Hepatocyte (in vitro differentiated cells): ENCODE measurements at regions not wholly inside any gene's neighbourhood (a gene's known extent, or its start where the extent isn't known, plus 50 kb on each side); places are given as distances from the start of the nearest gene placed in this dataset.
A peak's percentile ranks its signal among the peaks of the same experiment; 100 is the strongest.

Experiments
- DNase-seq: peaks from one replicate; pipeline ENCODE4 v3.0.0-alpha.2; 2016; ENCODE audit warnings: low spot score
- H2AFZ ChIP-seq: fragments of 200-600 bp; sonication (generic); 2 replicates; pipeline ENCODE4 v1.6.0; 2016; ENCODE audit warnings: antibody characterized with exemption, mild to moderate bottlenecking
- H3K27ac ChIP-seq: fragments of 200-600 bp; sonication (generic); 2 replicates; pipeline ENCODE4 v1.5.1; 2016; ENCODE audit warnings: mild to moderate bottlenecking
- H3K27me3 ChIP-seq: fragments of 200-600 bp; sonication (generic); 2 replicates; pipeline ENCODE4 v1.6.1; 2016
- H3K36me3 ChIP-seq: fragments of 200-600 bp; sonication (generic); replicated peaks from 2 replicates; pipeline ENCODE4 v1.5.1; 2016; ENCODE audit warnings: low read depth; ENCODE audit not compliant: insufficient read depth
- H3K4me1 ChIP-seq: fragments of 200-600 bp; sonication (generic); 2 replicates; pipeline ENCODE4 v1.5.1; 2016; ENCODE audit warnings: mild to moderate bottlenecking, moderate library complexity; ENCODE audit not compliant: insufficient read depth
- H3K4me2 ChIP-seq: fragments of 200-600 bp; sonication (generic); 2 replicates; pipeline ENCODE4 v1.6.0; 2016
- H3K4me3 ChIP-seq: fragments of 200-600 bp; sonication (generic); 2 replicates; pipeline ENCODE4 v1.5.1; 2016; ENCODE audit warnings: mild to moderate bottlenecking
- H3K79me2 ChIP-seq: fragments of 200-600 bp; sonication (generic); 2 replicates; pipeline ENCODE4 v1.6.0; 2017; ENCODE audit warnings: mild to moderate bottlenecking
- H3K9me2 ChIP-seq: fragments of 200-600 bp; sonication (generic); replicated peaks from 2 replicates; pipeline ENCODE4 v1.6.0; 2017; ENCODE audit warnings: mild to moderate bottlenecking; ENCODE audit not compliant: insufficient read depth
- H3K9me3 ChIP-seq: fragments of 200-600 bp; sonication (generic); 2 replicates; pipeline ENCODE4 v1.5.1; 2016; ENCODE audit warnings: low read depth, mild to moderate bottlenecking
- H4K20me1 ChIP-seq: fragments of 200-600 bp; sonication (generic); 2 replicates; pipeline ENCODE4 v1.6.0; 2016; ENCODE audit warnings: mild to moderate bottlenecking; ENCODE audit not compliant: insufficient read depth, poor library complexity, severe bottlenecking
- EZH2 ChIP-seq: fragments of 200-600 bp; sonication (generic); IDR thresholded peaks from 2 replicates; pipeline ENCODE4 v1.6.1; 2016; ENCODE audit warnings: antibody characterized with exemption, mild to moderate bottlenecking, borderline replicate concordance
- EZH2phosphoT487 ChIP-seq: fragments of 200-600 bp; sonication (generic); IDR thresholded peaks from one replicate; pipeline ENCODE4 v1.6.1; 2018; ENCODE audit warnings: antibody characterized with exemption, mild to moderate bottlenecking, low read depth, moderate library complexity; ENCODE audit not compliant: unreplicated experiment, severe bottlenecking
- WGBS: methylation state at CpG from one replicate; pipeline ENCODE4 v1.1.6; 2016; ENCODE audit warnings: low lambda C conversion rate; ENCODE audit errors: missing lambda C conversion rate; 5-methylcytosine and 5-hydroxymethylcytosine counted together
- TF ChIP-seq, protein P1 (sequence below): fragments of 200-600 bp; sonication (generic); IDR thresholded peaks from 2 replicates; pipeline ENCODE4 v1.5.1; 2016; ENCODE audit warnings: antibody characterized with exemption, mild to moderate bottlenecking; ENCODE audit not compliant: poor library complexity

GRCh38 chr3:115550285-115550761 lies 73.0 kb upstream of the GAP43 start:
- H3K4me3 ChIP-seq: no peak overlapping the region
- H4K20me1 ChIP-seq: no peaks in the 10 kb centered on the region
- no peak for TF ChIP-seq EZH2
- TF ChIP-seq, protein P1, sequence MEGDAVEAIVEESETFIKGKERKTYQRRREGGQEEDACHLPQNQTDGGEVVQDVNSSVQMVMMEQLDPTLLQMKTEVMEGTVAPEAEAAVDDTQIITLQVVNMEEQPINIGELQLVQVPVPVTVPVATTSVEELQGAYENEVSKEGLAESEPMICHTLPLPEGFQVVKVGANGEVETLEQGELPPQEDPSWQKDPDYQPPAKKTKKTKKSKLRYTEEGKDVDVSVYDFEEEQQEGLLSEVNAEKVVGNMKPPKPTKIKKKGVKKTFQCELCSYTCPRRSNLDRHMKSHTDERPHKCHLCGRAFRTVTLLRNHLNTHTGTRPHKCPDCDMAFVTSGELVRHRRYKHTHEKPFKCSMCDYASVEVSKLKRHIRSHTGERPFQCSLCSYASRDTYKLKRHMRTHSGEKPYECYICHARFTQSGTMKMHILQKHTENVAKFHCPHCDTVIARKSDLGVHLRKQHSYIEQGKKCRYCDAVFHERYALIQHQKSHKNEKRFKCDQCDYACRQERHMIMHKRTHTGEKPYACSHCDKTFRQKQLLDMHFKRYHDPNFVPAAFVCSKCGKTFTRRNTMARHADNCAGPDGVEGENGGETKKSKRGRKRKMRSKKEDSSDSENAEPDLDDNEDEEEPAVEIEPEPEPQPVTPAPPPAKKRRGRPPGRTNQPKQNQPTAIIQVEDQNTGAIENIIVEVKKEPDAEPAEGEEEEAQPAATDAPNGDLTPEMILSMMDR: no peak
- TF ChIP-seq EZH2phosphoT487: no peak
- 29% methylated on average over 1 of the region's 1 CpG for WGBS
- H3K4me2 ChIP-seq: no peak overlapping the region
- H2AFZ ChIP-seq: no peak overlapping the region
- peak overlapping the region; percentile 21 for H3K27ac ChIP-seq
- peak; percentile 13 for DNase-seq
- H3K36me3 ChIP-seq: no peaks in the 10 kb centered on the region
- no peaks in the 10 kb centered on the region for H3K79me2 ChIP-seq
- H3K27me3 ChIP-seq: no peaks in the 10 kb centered on the region
- H3K4me1 ChIP-seq: peaks cover 3% of the 10 kb centered on the region
- H3K9me2 ChIP-seq: no peaks in the 10 kb centered on the region
- no peaks in the 10 kb centered on the region for H3K9me3 ChIP-seq

- 93% methylated on average over 1 of the region's 1 CpG for WGBS
- Histone ChIP-seq H3K4me3 (no peak overlapping the region), H3K27ac (no peak overlapping the region), H3K27me3 (no peaks in the 10 kb centered on the region), H3K9me2 (no peaks in the 10 kb centered on the region), H3K36me3 (no peaks in the 10 kb centered on the region), H3K4me1 (peaks cover 3% of the 10 kb centered on the region), H3K9me3 (no peaks in the 10 kb centered on the region), H3K4me2 (no peak overlapping the region), H3K79me2 (no peaks in the 10 kb centered on the region), H2AFZ (no peak overlapping the region), H4K20me1 (no peaks in the 10 kb centered on the region)
- DNase-seq: no peak
- TF ChIP-seq, protein P1: no peak
- no peak for TF ChIP-seq EZH2phosphoT487
Observed at GRCh38 chr3:115551016-115551415, 72.3 kb upstream of the GAP43 start.

DNA sequence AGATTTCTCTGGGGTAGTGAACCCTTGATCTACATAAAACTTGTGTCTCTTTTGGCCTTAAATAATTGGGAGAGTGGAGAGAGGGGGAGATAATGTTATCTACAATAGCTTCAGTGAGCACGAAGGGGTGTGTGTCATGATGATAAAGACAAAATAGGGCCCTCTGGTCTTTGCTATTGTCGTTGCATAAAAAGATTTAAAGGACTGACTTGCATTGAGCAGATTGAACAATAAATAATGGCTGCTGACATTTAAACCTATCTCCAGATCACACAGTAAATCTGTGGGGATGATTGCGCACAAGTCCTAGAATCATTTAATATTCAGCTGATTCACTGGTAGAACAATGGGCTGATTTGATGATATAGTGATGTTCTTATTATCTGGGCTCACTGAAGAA lies 71.3 kb upstream of the GAP43 start:
- Histone ChIP-seq H3K27ac (no peak overlapping the region), H2AFZ (no peak overlapping the region), H3K27me3 (no peaks in the 10 kb centered on the region), H3K9me2 (no peaks in the 10 kb centered on the region), H3K36me3 (no peaks in the 10 kb centered on the region), H4K20me1 (no peaks in the 10 kb centered on the region), H3K4me1 (peaks cover 3% of the 10 kb centered on the region), H3K4me3 (no peak overlapping the region), H3K79me2 (no peaks in the 10 kb centered on the region), H3K4me2 (no peak overlapping the region), H3K9me3 (no peaks in the 10 kb centered on the region)
- no peak for DNase-seq
- TF ChIP-seq, protein P1: no peak
- TF ChIP-seq EZH2: no peak
- no peak for TF ChIP-seq EZH2phosphoT487
- 55% methylated on average over 3 of the region's 3 CpGs for WGBS
